K562 (cell line): ENCODE measurements at regions not wholly inside any gene's neighbourhood (a gene's known extent, or its start where the extent isn't known, plus 50 kb on each side); places are given as distances from the start of the nearest gene placed in this dataset.

Source experiments
- ATAC-seq: fragments of 200-7000 bp; cut with Tn5 transposase; 3 replicates; pipeline ENCODE4 v1.9.1; 2020; ENCODE audit warnings: moderate library complexity
- BruUV-seq: library from RNA; stranded (reverse); fragments of 400-500 nt; replicated peaks from 2 replicates; lab custom pipeline; 2021; lab: Mats Ljungman, UMichigan
- CTCF ChIA-PET: fragments of 300-600 bp; formaldehyde crosslinking; extraction: SDS; loops from one replicate; lab custom pipeline; 2021; ENCODE audit warnings: low intra/inter-chr PET ratio; lab: Yijun Ruan, JAX
- POLR2A ChIA-PET: fragments of 300-600, 350-650 bp; sonication (Branson Sonifier 250); formaldehyde crosslinking; extraction: SDS; loops from one replicate; lab custom pipeline; 2021; ENCODE audit warnings: antibody characterized with exemption, inconsistent platforms; lab: Yijun Ruan, JAX
- DNase-seq, 4 experiments: peaks; one replicate each; pipeline versions ENCODE4 v3.0.0 to v3.0.0-alpha.2; 2011 to 2018; ENCODE audit warnings: low spot score in 3 of 4, mixed read lengths in 3 of 4; ENCODE audit errors: extremely low read depth in 1 of 4
- FAIRE-seq: peaks from 2 replicates; lab custom pipeline; 2011; peaks lifted over from hg19 to GRCh38; lab: Jason Lieb, UNC
- H2AFZ ChIP-seq: 2 replicates; pipeline ENCODE4 v1.6.0; 2011; ENCODE audit warnings: low read depth, low read length, control low read depth, inconsistent platforms
- H3K27ac ChIP-seq: fragments of 200-600 bp; 3 replicates; pipeline ENCODE4 v1.8.0; 2011; ENCODE audit warnings: low read depth, mild to moderate bottlenecking, control low read depth, inconsistent platforms, low read length, moderate library complexity, mixed read lengths; ENCODE audit errors: extremely low read depth
- H3K27me3 ChIP-seq, 2 experiments: fragments of 300-600 bp in 1 of 2; 2 replicates in 1 of 2; 3 replicates in 1 of 2; pipeline versions ENCODE4 v1.6.0 to v1.8.0; 2011; ENCODE audit warnings: inconsistent platforms in 2 of 2, low read length in 2 of 2, mild to moderate bottlenecking in 1 of 2, mixed read lengths in 1 of 2, moderate library complexity in 1 of 2; ENCODE audit not compliant: control insufficient read depth in 2 of 2, insufficient read depth in 2 of 2
- H3K36me3 ChIP-seq: fragments of 300-600 bp; 3 replicates; pipeline ENCODE4 v1.8.0; 2011; ENCODE audit warnings: mild to moderate bottlenecking, low read length, inconsistent platforms; ENCODE audit not compliant: control insufficient read depth, insufficient read depth
- H3K4me1 ChIP-seq, 2 experiments: fragments of 200-600 bp in 1 of 2; replicated peaks in 1 of 2; 2 replicates in 1 of 2; 3 replicates in 1 of 2; pipeline versions ENCODE4 v1.5.1 to v1.8.0; 2011; ENCODE audit warnings: inconsistent platforms in 2 of 2, low read length in 2 of 2, mild to moderate bottlenecking in 1 of 2, mixed read lengths in 1 of 2, moderate library complexity in 1 of 2; ENCODE audit not compliant: control insufficient read depth in 2 of 2, insufficient read depth in 2 of 2
- H3K4me2 ChIP-seq: 2 replicates; pipeline ENCODE4 v1.6.1; 2011; ENCODE audit warnings: low read length, control low read depth, inconsistent platforms, mixed read lengths; ENCODE audit not compliant: insufficient read depth
- H3K4me3 ChIP-seq: fragments of 200-600 bp; sonication (generic), shearing (Covaris generic); 2 replicates; pipeline ENCODE4 v1.5.1; 2016; ENCODE audit warnings: control low read depth, inconsistent platforms
- H3K79me2 ChIP-seq: fragments of 200-600 bp; 3 replicates; pipeline ENCODE4 v1.8.0; 2011; ENCODE audit warnings: low read length, inconsistent platforms; ENCODE audit not compliant: control insufficient read depth, insufficient read depth
- H3K9ac ChIP-seq, 2 experiments: 2 replicates each; pipeline versions ENCODE4 v1.6.0 to v1.6.1; 2011; ENCODE audit warnings: low read depth in 2 of 2, low read length in 2 of 2, control low read depth in 1 of 2, inconsistent platforms in 1 of 2, mild to moderate bottlenecking in 1 of 2, mixed read lengths in 1 of 2; ENCODE audit not compliant: insufficient read depth in 1 of 2
- H3K9me1 ChIP-seq: one replicate; pipeline ENCODE4 v1.6.0; 2011; ENCODE audit warnings: inconsistent platforms, mild to moderate bottlenecking, low read length, moderate library complexity; ENCODE audit not compliant: control insufficient read depth, insufficient read depth
- H3K9me3 ChIP-seq: replicated peaks from 2 replicates; pipeline ENCODE4 v1.5.1; 2011; ENCODE audit warnings: low read depth, low read length, inconsistent platforms; ENCODE audit not compliant: control insufficient read depth, insufficient read depth
- H4K20me1 ChIP-seq: replicated peaks from 2 replicates; pipeline ENCODE4 v1.6.1; 2011; ENCODE audit warnings: low read length, inconsistent platforms, mixed read lengths; ENCODE audit not compliant: control insufficient read depth, insufficient read depth
- CBX2 ChIP-seq: fragments of 200-600 bp; sonication (generic); IDR thresholded peaks from one replicate; pipeline ENCODE4 v1.6.1; 2012; ENCODE audit warnings: mild to moderate bottlenecking, low read length, inconsistent platforms; ENCODE audit not compliant: insufficient read depth, poor library complexity, severe bottlenecking
- CHD4 ChIP-seq: fragments of 200-600 bp; sonication (generic); IDR thresholded peaks from 3 replicates; pipeline ENCODE4 v1.6.1; 2012; ENCODE audit warnings: low read depth, mild to moderate bottlenecking, mixed read lengths, low read length, inconsistent platforms; ENCODE audit not compliant: insufficient read depth, insufficient replicate concordance, poor library complexity, severe bottlenecking
- CTCFL ChIP-seq: IDR thresholded peaks from 2 replicates; pipeline ENCODE4 v1.6.1; 2011; ENCODE audit warnings: borderline replicate concordance, low read depth, mild to moderate bottlenecking, moderate library complexity, low read length; ENCODE audit not compliant: insufficient read depth, poor library complexity, severe bottlenecking
- RB1 ChIP-seq: fragments of 450-650 bp; IDR thresholded peaks from 2 replicates; pipeline ENCODE4 v1.6.1; 2017; ENCODE audit warnings: low read depth, mild to moderate bottlenecking
- TEAD2 ChIP-seq: fragments of 450-650 bp; IDR thresholded peaks from 2 replicates; pipeline ENCODE4 v1.6.1; 2016; ENCODE audit warnings: missing genetic modification characterization, control low read depth, missing compliant biosample characterization
- ZFP30 ChIP-seq: fragments of 250-450 bp; sonication (Bioruptor Pico); IDR thresholded peaks from 2 replicates; pipeline ENCODE4 v1.8.0; 2022; ENCODE audit warnings: moderate library complexity, mild to moderate bottlenecking, inconsistent platforms, borderline replicate concordance
- ZNF121 ChIP-seq: sonication (generic); formaldehyde crosslinking; conservative IDR thresholded peaks from 2 replicates; pipeline ENCODE4 v1.8.0; 2022; ENCODE audit warnings: missing genetic modification reagents
- ZNF165 ChIP-seq: fragments of 250-450 bp; sonication (Bioruptor Pico); IDR thresholded peaks from 2 replicates; pipeline ENCODE4 v1.4.0; 2020; ENCODE audit warnings: borderline replicate concordance
- ZNF232 ChIP-seq: sonication (generic); formaldehyde crosslinking; IDR thresholded peaks from 2 replicates; pipeline ENCODE4 v1.8.0; 2022; ENCODE audit warnings: mild to moderate bottlenecking, missing genetic modification reagents
- ZNF449 ChIP-seq: fragments of 250-450 bp; sonication (Bioruptor Pico); IDR thresholded peaks from 2 replicates; pipeline ENCODE4 v1.8.0; 2022; ENCODE audit warnings: moderate library complexity, mild to moderate bottlenecking, inconsistent platforms
- whole genome bisulfite sequencing: fragments of 100-300 bp; shearing (Covaris generic); methylation state at CpG from one replicate; pipeline ENCODE4 v1.1.6; 2016; ENCODE audit warnings: low coverage, mixed read lengths; ENCODE audit not compliant: insufficient coverage; ENCODE audit errors: missing lambda C conversion rate; 5-methylcytosine and 5-hydroxymethylcytosine counted together
- in situ Hi-C: fragments of 300-500 bp; cut with MboI; formaldehyde crosslinking; loops from 4 replicates; pipeline ENCODE4 v1.15.0; 2018; ENCODE audit warnings: inconsistent platforms, mixed read lengths
- intact Hi-C: fragments of 100-400 bp; cut with micrococcal nuclease; formaldehyde crosslinking; loops from 2 replicates; pipeline ENCODE4 v1.14.2; 2022
- TF ChIP-seq, protein P1 (sequence below): fragments of 200-800 bp; sonication (Bioruptor generic); IDR thresholded peaks from 2 replicates; pipeline ENCODE4 v1.6.1; 2017; ENCODE audit warnings: missing genetic modification characterization, missing compliant biosample characterization

DNA sequence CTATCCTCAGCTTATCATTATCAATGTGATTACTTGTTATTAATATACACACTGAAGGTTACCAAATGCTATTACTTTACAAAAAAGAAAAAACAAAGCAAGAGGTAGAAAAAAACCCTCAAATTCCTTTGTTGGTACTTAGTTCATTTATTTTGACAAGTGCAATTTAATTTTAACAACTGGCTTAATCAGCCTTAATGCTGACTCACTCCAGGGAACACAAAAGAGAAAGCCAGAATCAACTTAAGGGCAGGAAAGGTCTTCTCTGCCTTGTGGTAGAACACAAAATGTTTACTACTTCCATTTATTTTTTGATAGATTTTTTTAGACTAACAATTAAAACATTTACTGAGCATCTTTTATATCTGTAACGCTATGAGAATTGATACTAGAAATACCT lies 417.1 kb downstream of the PCDH17 start:
- Histone ChIP-seq H4K20me1 (no peaks in the 10 kb centered on the region), H3K36me3 (no peaks in the 10 kb centered on the region), H3K27ac (no peak overlapping the region), H3K79me2 (no peaks in the 10 kb centered on the region), H3K9ac (no peak overlapping the region), H3K27me3 (no peaks in the 10 kb centered on the region), H3K4me1 (no peaks in the 10 kb centered on the region), H3K4me2 (no peak overlapping the region), H3K9me3 (no peaks in the 10 kb centered on the region), H2AFZ (no peak overlapping the region), H3K4me3 (no peak overlapping the region), H3K9me1 (no peaks in the 10 kb centered on the region)
- in situ Hi-C loops: no loop called here
- TF ChIP-seq TEAD2 (tag) (no peak), ZNF232 (CRISPR knock-in tag) (no peak), ZNF121 (CRISPR knock-in tag) (no peak)
- ChIA-PET POLR2A (no interaction called here), CTCF (no interaction called here)
- ATAC-seq: no peak
- no TSS peak for BruUV-seq
- no peak for FAIRE-seq
- DNase-seq: no peak
- intact Hi-C loops: no loop called here
- 0% methylated on average over 1 of the region's 1 CpG for WGBS

GRCh38 chr13:58051396-58051795 lies 419.9 kb downstream of the PCDH17 start:
- H2AFZ ChIP-seq: no peak overlapping the region
- CTCF ChIA-PET: no interaction called here
- ATAC-seq: no peak
- H3K27me3 ChIP-seq: no peaks in the 10 kb centered on the region
- H3K27ac ChIP-seq: no peak overlapping the region
- no peak for DNase-seq
- H3K9ac ChIP-seq: no peak overlapping the region
- H3K4me3 ChIP-seq: no peak overlapping the region
- H3K79me2 ChIP-seq: no peaks in the 10 kb centered on the region
- POLR2A ChIA-PET: no interaction called here
- no peaks in the 10 kb centered on the region for H4K20me1 ChIP-seq
- H3K36me3 ChIP-seq: no peaks in the 10 kb centered on the region
- no peak overlapping the region for H3K4me2 ChIP-seq
- H3K9me3 ChIP-seq: no peaks in the 10 kb centered on the region
- no peaks in the 10 kb centered on the region for H3K9me1 ChIP-seq
- in situ Hi-C loops: no loop called here
- intact Hi-C loops: no loop called here
- no peak for FAIRE-seq
- H3K4me1 ChIP-seq: no peaks in the 10 kb centered on the region
- BruUV-seq: no TSS peak
- WGBS: 0% methylated on average over 4 of the region's 4 CpGs
- TF ChIP-seq ZNF449 (CRISPR knock-in tag) (no peak), ZFP30 (CRISPR knock-in tag) (no peak), CTCFL (no peak), ZNF165 (CRISPR knock-in tag) (no peak), CBX2 (no peak), RB1 (no peak), CHD4 (no peak)
- TF ChIP-seq, protein P1, sequence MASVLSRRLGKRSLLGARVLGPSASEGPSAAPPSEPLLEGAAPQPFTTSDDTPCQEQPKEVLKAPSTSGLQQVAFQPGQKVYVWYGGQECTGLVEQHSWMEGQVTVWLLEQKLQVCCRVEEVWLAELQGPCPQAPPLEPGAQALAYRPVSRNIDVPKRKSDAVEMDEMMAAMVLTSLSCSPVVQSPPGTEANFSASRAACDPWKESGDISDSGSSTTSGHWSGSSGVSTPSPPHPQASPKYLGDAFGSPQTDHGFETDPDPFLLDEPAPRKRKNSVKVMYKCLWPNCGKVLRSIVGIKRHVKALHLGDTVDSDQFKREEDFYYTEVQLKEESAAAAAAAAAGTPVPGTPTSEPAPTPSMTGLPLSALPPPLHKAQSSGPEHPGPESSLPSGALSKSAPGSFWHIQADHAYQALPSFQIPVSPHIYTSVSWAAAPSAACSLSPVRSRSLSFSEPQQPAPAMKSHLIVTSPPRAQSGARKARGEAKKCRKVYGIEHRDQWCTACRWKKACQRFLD: no peak
